SHP77 (cell line): ENCODE measurements at regions not wholly inside any gene's neighbourhood (a gene's known extent, or its start where the extent isn't known, plus 50 kb on each side); places are given as distances from the start of the nearest gene placed in this dataset.
"Not testable (repeated sequence)": the region's sequence is repeated elsewhere in the genome, so short reads cannot be mapped to it uniquely, and the experiment has no call there.

Experiments
- DNase-seq, 2 experiments: peaks; one replicate each; lab custom pipeline; 2025; lab: John Stamatoyannopoulos, UW

- no peak for DNase-seq
These were observed 136.1 kb upstream of the NOX3 start for GRCh38 chr6:155591741-155592140.

GRCh38 chr6:155589190-155589589 lies 133.6 kb upstream of the NOX3 start:
- no peak for DNase-seq

GRCh38 chr6:155587817-155588216 lies 132.2 kb upstream of the NOX3 start:
- DNase-seq: no peak

- DNase-seq: no peak
These were observed 130.5 kb upstream of the NOX3 start for GRCh38 chr6:155586090-155586489.

- DNase-seq: no peak
These were observed 128.4 kb upstream of the NOX3 start for GRCh38 chr6:155584006-155584405.

GRCh38 chr6:155582016-155582991 lies 126.7 kb upstream of the NOX3 start:
- no peak for DNase-seq

GRCh38 chr6:155580904-155581303 lies 125.3 kb upstream of the NOX3 start:
- no peak for DNase-seq

- no peak for DNase-seq
These were observed 122.6 kb upstream of the NOX3 start for GRCh38 chr6:155578251-155578650.

- DNase-seq: no peak
These were observed 106.3 kb upstream of the NOX3 start for GRCh38 chr6:155561966-155562364.

GRCh38 chr6:155561257-155561965 lies 105.8 kb upstream of the NOX3 start:
- DNase-seq: no peak

- no peak for DNase-seq
These were observed 94.3 kb upstream of the NOX3 start for GRCh38 chr6:155549928-155550327.

- no peak for DNase-seq
These were observed 93.6 kb upstream of the NOX3 start for GRCh38 chr6:155549028-155549798.

GRCh38 chr6:155548576-155548975 lies 92.9 kb upstream of the NOX3 start:
- DNase-seq: no peak

GRCh38 chr6:155544677-155545076 lies 89.0 kb upstream of the NOX3 start:
- DNase-seq: no peak

- DNase-seq: no peak
These were observed 87.7 kb upstream of the NOX3 start for GRCh38 chr6:155543166-155543847.

GRCh38 chr6:155542036-155542435 lies 86.4 kb upstream of the NOX3 start:
- DNase-seq: no peak

GRCh38 chr6:155538708-155539390 lies 83.2 kb upstream of the NOX3 start:
- DNase-seq: no peak

- DNase-seq: no peak
These were observed 79.0 kb upstream of the NOX3 start for GRCh38 chr6:155534678-155535077.

GRCh38 chr6:155530219-155530834 lies 74.7 kb upstream of the NOX3 start:
- DNase-seq: peak; percentile 6 to 12

- not testable (repeated sequence) for DNase-seq
These were observed 74.2 kb upstream of the NOX3 start for GRCh38 chr6:155529814-155530213.

- DNase-seq: no peak
These were observed 73.4 kb upstream of the NOX3 start for GRCh38 chr6:155528982-155529453.
